Superior temporal gyrus (tissue), 1 donor: ENCODE measurements at regions not wholly inside any gene's neighbourhood (a gene's known extent, or its start where the extent isn't known, plus 50 kb on each side); places are given as distances from the start of the nearest gene placed in this dataset.

Experiments
- DNase-seq: peaks from one replicate; pipeline ENCODE4 v3.0.0-alpha.2; 2016; ENCODE audit errors: extremely low spot score

GRCh38 chr3:146912241-146913015, 307.3 kb upstream of the PLSCR5 start:
- no peak for DNase-seq

GRCh38 chr3:146903927-146904326, 298.8 kb upstream of the PLSCR5 start:
- DNase-seq = no peak

- no peak for DNase-seq
Measured at GRCh38 chr3:146899171-146899570, 294.0 kb upstream of the PLSCR5 start.

GRCh38 chr3:146896711-146897110, 291.6 kb upstream of the PLSCR5 start:
- no peak for DNase-seq

GRCh38 chr3:146895026-146895749, 290.0 kb upstream of the PLSCR5 start:
- no peak for DNase-seq

- DNase-seq = no peak
Measured at GRCh38 chr3:146894406-146894805, 289.3 kb upstream of the PLSCR5 start.

GRCh38 chr3:146892041-146892440, 286.9 kb upstream of the PLSCR5 start:
- no peak for DNase-seq

GRCh38 chr3:146889626-146890025, 284.5 kb upstream of the PLSCR5 start:
- no peak for DNase-seq

GRCh38 chr3:146888176-146888575, 283.0 kb upstream of the PLSCR5 start:
- DNase-seq = no peak

- no peak for DNase-seq
Measured at GRCh38 chr3:146884721-146885120, 279.6 kb upstream of the PLSCR5 start.

- DNase-seq = no peak
Measured at GRCh38 chr3:146884296-146884695, 279.1 kb upstream of the PLSCR5 start.

- DNase-seq = no peak
Measured at GRCh38 chr3:146883288-146883687, 278.1 kb upstream of the PLSCR5 start.

GRCh38 chr3:146881966-146882760, 277.0 kb upstream of the PLSCR5 start:
- no peak for DNase-seq

GRCh38 chr3:146881356-146881755, 276.2 kb upstream of the PLSCR5 start:
- no peak for DNase-seq

- DNase-seq = no peak
Measured at GRCh38 chr3:146873748-146874147, 268.6 kb upstream of the PLSCR5 start.

GRCh38 chr3:146865175-146865755, 260.1 kb upstream of the PLSCR5 start:
- no peak for DNase-seq

- DNase-seq = no peak
Measured at GRCh38 chr3:146861262-146861661, 256.1 kb upstream of the PLSCR5 start.

- no peak for DNase-seq
Measured at GRCh38 chr3:146854523-146854922, 249.4 kb upstream of the PLSCR5 start.

GRCh38 chr3:146851665-146852064, 246.5 kb upstream of the PLSCR5 start:
- no peak for DNase-seq

- no peak for DNase-seq
Measured at GRCh38 chr3:146845361-146845760, 240.2 kb upstream of the PLSCR5 start.

GRCh38 chr3:146843476-146843875, 238.3 kb upstream of the PLSCR5 start:
- DNase-seq = no peak

GRCh38 chr3:146839727-146840375, 234.7 kb upstream of the PLSCR5 start:
- no peak for DNase-seq
